Keratinocyte (primary cell): ENCODE measurements at regions not wholly inside any gene's neighbourhood (a gene's known extent, or its start where the extent isn't known, plus 50 kb on each side); places are given as distances from the start of the nearest gene placed in this dataset.
"Not testable (repeated sequence)": the region's sequence is repeated elsewhere in the genome, so short reads cannot be mapped to it uniquely, and the experiment has no call there.

ENCODE experiments used
- DNase-seq: peaks from one replicate; pipeline ENCODE4 v3.0.0-alpha.2; 2011; ENCODE audit warnings: low read depth, missing footprints, low spot score
- FAIRE-seq: peaks from 2 replicates; lab custom pipeline; 2011; peaks lifted over from hg19 to GRCh38; lab: Jason Lieb, UNC
- H2AFZ ChIP-seq: 2 replicates; pipeline ENCODE4 v1.6.0; 2012; ENCODE audit warnings: low read length, control low read depth, inconsistent platforms; ENCODE audit not compliant: control insufficient read depth
- H3K27ac ChIP-seq: 2 replicates; pipeline ENCODE4 v1.5.1; 2011; ENCODE audit warnings: low read length; ENCODE audit not compliant: control insufficient read depth, insufficient read depth
- H3K27me3 ChIP-seq: 3 replicates; pipeline ENCODE4 v1.6.0; 2011; ENCODE audit warnings: low read length; ENCODE audit not compliant: control insufficient read depth, insufficient read depth; ENCODE audit errors: extremely low read depth
- H3K36me3 ChIP-seq, 2 experiments: 2 replicates in 1 of 2; 3 replicates in 1 of 2; pipeline ENCODE4 v1.5.1; 2011; ENCODE audit warnings: low read length in 2 of 2, mild to moderate bottlenecking in 1 of 2; ENCODE audit not compliant: control insufficient read depth in 2 of 2, insufficient read depth in 2 of 2; ENCODE audit errors: extremely low read depth in 1 of 2
- H3K4me1 ChIP-seq: 3 replicates; pipeline ENCODE4 v1.5.1; 2011; ENCODE audit warnings: low read length; ENCODE audit not compliant: control insufficient read depth, insufficient read depth; ENCODE audit errors: extremely low read depth
- H3K4me2 ChIP-seq: 3 replicates; pipeline ENCODE4 v1.6.0; 2011; ENCODE audit warnings: low read depth, low read length; ENCODE audit not compliant: control insufficient read depth, insufficient read depth; ENCODE audit errors: extremely low read depth
- H3K4me3 ChIP-seq, 3 experiments: fragments of 200-600 bp in 1 of 3; sonication (generic) in 1 of 3; 2 replicates in 2 of 3; 3 replicates in 1 of 3; pipeline ENCODE4 v1.5.1; 2011 to 2016; ENCODE audit warnings: low read length in 3 of 3, mild to moderate bottlenecking in 3 of 3, control low read depth in 2 of 3, inconsistent platforms in 1 of 3, low read depth in 1 of 3, mixed read lengths in 1 of 3, mixed run types in 1 of 3, moderate library complexity in 1 of 3; ENCODE audit not compliant: control insufficient read depth in 2 of 3, insufficient read depth in 2 of 3; ENCODE audit errors: extremely low read depth in 1 of 3
- H3K79me2 ChIP-seq: 2 replicates; pipeline ENCODE4 v1.6.0; 2012; ENCODE audit warnings: low read length; ENCODE audit not compliant: control insufficient read depth, insufficient read depth
- H3K9ac ChIP-seq: 3 replicates; pipeline ENCODE4 v1.6.0; 2011; ENCODE audit warnings: low read length; ENCODE audit not compliant: control insufficient read depth, insufficient read depth; ENCODE audit errors: extremely low read depth
- H3K9me1 ChIP-seq: 3 replicates; pipeline ENCODE4 v1.6.0; 2011; ENCODE audit warnings: low read length; ENCODE audit not compliant: control insufficient read depth, insufficient read depth; ENCODE audit errors: extremely low read depth
- H3K9me3 ChIP-seq: 2 replicates; pipeline ENCODE4 v1.5.1; 2012; ENCODE audit warnings: low read depth, low read length; ENCODE audit not compliant: control insufficient read depth
- H4K20me1 ChIP-seq: 3 replicates; pipeline ENCODE4 v1.6.0; 2011; ENCODE audit warnings: low read length; ENCODE audit not compliant: control insufficient read depth, insufficient read depth; ENCODE audit errors: extremely low read depth
- CTCF ChIP-seq, 3 experiments: IDR thresholded peaks in 1 of 3; conservative IDR thresholded peaks in 1 of 3; optimal IDR thresholded peaks in 1 of 3; 2 replicates in 2 of 3; 3 replicates in 1 of 3; pipeline versions ENCODE3 to v1.5.1; 2011; ENCODE audit warnings: low read length in 3 of 3, mild to moderate bottlenecking in 3 of 3, moderate library complexity in 2 of 3, control low read depth in 1 of 3, inconsistent platforms in 1 of 3; ENCODE audit not compliant: insufficient read depth in 2 of 3; ENCODE audit errors: extremely low read depth in 1 of 3
- EZH2 ChIP-seq: IDR thresholded peaks from one replicate; pipeline ENCODE4 v1.6.1; 2012; ENCODE audit warnings: inconsistent platforms, mild to moderate bottlenecking, low read length, moderate library complexity
- dilution Hi-C: fragments of 300-500 bp; cut with MboI; formaldehyde crosslinking; loops from one replicate; pipeline ENCODE4 v1.7.0; 2020; ENCODE audit warnings: low sequenced_read_pairs; ENCODE audit not compliant: extremely low pct_ligation_motif_present

GRCh38 chr10:76618171-76618570 is 1019.4 kb downstream of the KCNMA1 start:
- Histone ChIP-seq H3K27me3 (no peaks in the 10 kb centered on the region), H3K36me3 (no peaks in the 10 kb centered on the region), H3K4me2 (no peak overlapping the region), H2AFZ (no peak overlapping the region), H3K4me1 (no peaks in the 10 kb centered on the region), H3K9me1 (no peaks in the 10 kb centered on the region), H3K27ac (no peak overlapping the region), H3K4me3 (no peak overlapping the region), H4K20me1 (no peaks in the 10 kb centered on the region), H3K9ac (no peak overlapping the region), H3K9me3 (no peaks in the 10 kb centered on the region), H3K79me2 (no peaks in the 10 kb centered on the region)
- dilution Hi-C loops = no loop called here
- TF ChIP-seq CTCF (optimal IDR thresholded peaks at IDR 0.05 in 1 of 3, IDR thresholded peaks at IDR 0.05 in 1 of 3, conservative IDR thresholded peaks at IDR 0.05 in 1 of 3; ENCODE audit: extremely low read depth in 1 of 3, insufficient read depth in 2 of 3, low read length in 3 of 3) (no peak), EZH2 (no peak)
- DNase-seq = no peak
- no peak for FAIRE-seq

GRCh38 chr10:76616666-76617065 is 1020.9 kb downstream of the KCNMA1 start:
- DNase-seq, H2AFZ ChIP-seq, FAIRE-seq, dilution Hi-C loops, H3K9me1 ChIP-seq, H3K4me3 ChIP-seq, H4K20me1 ChIP-seq, H3K9ac ChIP-seq, H3K9me3 ChIP-seq, H3K36me3 ChIP-seq, H3K4me1 ChIP-seq, H3K27ac ChIP-seq, H3K79me2 ChIP-seq, H3K4me2 ChIP-seq, H3K27me3 ChIP-seq: not testable (repeated sequence)

- no peak for DNase-seq
- no peaks in the 10 kb centered on the region for H3K36me3 ChIP-seq
- H3K4me2 ChIP-seq = no peak overlapping the region
- H3K4me3 ChIP-seq = no peak overlapping the region
- no peaks in the 10 kb centered on the region for H4K20me1 ChIP-seq
- no peaks in the 10 kb centered on the region for H3K4me1 ChIP-seq
- no peaks in the 10 kb centered on the region for H3K27me3 ChIP-seq
- no peaks in the 10 kb centered on the region for H3K9me3 ChIP-seq
- FAIRE-seq = no peak
- H3K79me2 ChIP-seq = no peaks in the 10 kb centered on the region
- H3K27ac ChIP-seq = no peak overlapping the region
- no peak for TF ChIP-seq EZH2
- TF ChIP-seq CTCF (optimal IDR thresholded peaks at IDR 0.05 in 1 of 3, IDR thresholded peaks at IDR 0.05 in 1 of 3, conservative IDR thresholded peaks at IDR 0.05 in 1 of 3; ENCODE audit: extremely low read depth in 1 of 3, insufficient read depth in 2 of 3, low read length in 3 of 3) = no peak
- no peaks in the 10 kb centered on the region for H3K9me1 ChIP-seq
- dilution Hi-C loops = no loop called here
- no peak overlapping the region for H3K9ac ChIP-seq
- no peak overlapping the region for H2AFZ ChIP-seq
These were observed 1022.6 kb downstream of the KCNMA1 start for GRCh38 chr10:76615049-76615448.
